ENCODE measurements at regions not wholly inside any gene's neighbourhood (a gene's known extent, or its start where the extent isn't known, plus 50 kb on each side); places are given as distances from the start of the nearest gene placed in this dataset.

- TF ChIP-seq ATF3 (IDR thresholded peaks at IDR 0.05) (no peak), CTCF (IDR thresholded peaks at IDR 0.05; ENCODE audit: low read depth, low read length, missing input control) (no peak), MAX (IDR thresholded peaks at IDR 0.05) (no peak), JUND (IDR thresholded peaks at IDR 0.05) (no peak), FOXA1 (IDR thresholded peaks at IDR 0.05) (no peak), TAF1 (conservative IDR thresholded peaks at IDR 0.05) (no peak), YY1 (IDR thresholded peaks at IDR 0.05) (no peak), RAD21 (IDR thresholded peaks at IDR 0.05) (no peak), SP1 (IDR thresholded peaks at IDR 0.05) (no peak), EGR1 (IDR thresholded peaks at IDR 0.05; ENCODE audit: low read depth in 2 of 2) (no peak), REST (IDR thresholded peaks at IDR 0.05) (no peak), RXRA (IDR thresholded peaks at IDR 0.05) (no peak), ZBTB33 (IDR thresholded peaks at IDR 0.05) (no peak), GABPA (IDR thresholded peaks at IDR 0.05 in 1 of 2, conservative IDR thresholded peaks at IDR 0.05 in 1 of 2) (no peak)
Observed at GRCh38 chr15:60265057-60265456, 132.7 kb downstream of the ANXA2 start.
